ENCODE measurements at regions not wholly inside any gene's neighbourhood (a gene's known extent, or its start where the extent isn't known, plus 50 kb on each side); places are given as distances from the start of the nearest gene placed in this dataset.

GRCh38 chr12:25883026-25883916 is 75.2 kb upstream of the RASSF8 start:
- DNase-seq (ENCODE audit: low spot score), result no peak
- TF ChIP-seq YY1 (IDR thresholded peaks at IDR 0.05) (no peak), REST (IDR thresholded peaks at IDR 0.05) (no peak), FOXA1 (IDR thresholded peaks at IDR 0.05) (no peak), SP1 (IDR thresholded peaks at IDR 0.05) (no peak), HNF4G (IDR thresholded peaks at IDR 0.05) (no peak), FOXA2 (IDR thresholded peaks at IDR 0.05) (no peak), CTCF (IDR thresholded peaks at IDR 0.05; ENCODE audit: low read depth, low read length, missing input control) (no peak), NR2F2 (IDR thresholded peaks at IDR 0.05) (no peak), ATF3 (IDR thresholded peaks at IDR 0.05) (no peak), RAD21 (IDR thresholded peaks at IDR 0.05) (no peak), RXRA (IDR thresholded peaks at IDR 0.05) (no peak), TAF1 (conservative IDR thresholded peaks at IDR 0.05) (no peak), MAX (IDR thresholded peaks at IDR 0.05) (no peak), GABPA (IDR thresholded peaks at IDR 0.05 in 1 of 2, conservative IDR thresholded peaks at IDR 0.05 in 1 of 2) (no peak)
- Histone ChIP-seq H3K4me3 (ENCODE audit: low read depth in 1 of 3, low read length in 3 of 3) (no peak overlapping the region), H3K9me3 (ENCODE audit: control insufficient read depth in 4 of 4, low read length in 3 of 4) (no peaks in the 10 kb centered on the region), H3K27me3 (ENCODE audit: control insufficient read depth in 4 of 4, insufficient read depth in 4 of 4, low read length in 3 of 4) (peaks cover 0 to 5% (median 0%) of the 10 kb centered on the region in 4 donors), H3K9ac (ENCODE audit: low read depth in 1 of 2, low read length in 2 of 2) (no peak overlapping the region), H3K4me1 (ENCODE audit: control insufficient read depth in 4 of 4, insufficient read depth in 4 of 4, low read length in 3 of 4) (no peaks in the 10 kb centered on the region), H3K27ac (ENCODE audit: low read depth in 1 of 2, low read length in 2 of 2) (no peak overlapping the region), H3K36me3 (ENCODE audit: control insufficient read depth in 4 of 4, insufficient read depth in 3 of 4, low read depth in 1 of 4, low read length in 3 of 4) (no peaks in the 10 kb centered on the region)
- WGBS, result 63% methylated on average over 10 of the region's 10 CpGs

GRCh38 chr12:25884024-25884919 is 74.2 kb upstream of the RASSF8 start:
- H3K36me3 ChIP-seq (ENCODE audit: control insufficient read depth in 4 of 4, insufficient read depth in 3 of 4, low read depth in 1 of 4, low read length in 3 of 4), result no peaks in the 10 kb centered on the region
- WGBS, result 91% methylated on average over 36 of the region's 36 CpGs
- TF ChIP-seq SP1 (IDR thresholded peaks at IDR 0.05) (no peak), HNF4G (IDR thresholded peaks at IDR 0.05) (no peak), FOXA2 (IDR thresholded peaks at IDR 0.05) (no peak), FOXA1 (IDR thresholded peaks at IDR 0.05) (no peak), ATF3 (IDR thresholded peaks at IDR 0.05) (no peak), JUND (IDR thresholded peaks at IDR 0.05) (no peak), RAD21 (IDR thresholded peaks at IDR 0.05) (no peak), YY1 (IDR thresholded peaks at IDR 0.05) (no peak), RXRA (IDR thresholded peaks at IDR 0.05) (no peak), EGR1 (IDR thresholded peaks at IDR 0.05; ENCODE audit: low read depth in 2 of 2) (no peak), NR2F2 (IDR thresholded peaks at IDR 0.05) (no peak), CTCF (IDR thresholded peaks at IDR 0.05; ENCODE audit: low read depth, low read length, missing input control) (no peak), HNF4A (conservative IDR thresholded peaks at IDR 0.05) (no peak), ZBTB33 (IDR thresholded peaks at IDR 0.05) (no peak), TAF1 (conservative IDR thresholded peaks at IDR 0.05) (no peak), GABPA (IDR thresholded peaks at IDR 0.05 in 1 of 2, conservative IDR thresholded peaks at IDR 0.05 in 1 of 2) (no peak)

More at GRCh38 chr12:25884024-25884919, 74.2 kb upstream of the RASSF8 start:
- no peaks in the 10 kb centered on the region for H3K9me3 ChIP-seq (ENCODE audit: control insufficient read depth in 4 of 4, low read length in 3 of 4)
- peaks cover 0 to 4% (median 0%) of the 10 kb centered on the region in 4 donors for H3K27me3 ChIP-seq (ENCODE audit: control insufficient read depth in 4 of 4, insufficient read depth in 4 of 4, low read length in 3 of 4)
- no peak overlapping the region for H3K9ac ChIP-seq (ENCODE audit: low read depth in 1 of 2, low read length in 2 of 2)
- DNase-seq (ENCODE audit: low spot score), result no peak
- H3K27ac ChIP-seq (ENCODE audit: low read depth in 1 of 2, low read length in 2 of 2), result no peak overlapping the region
- no peaks in the 10 kb centered on the region for H3K4me1 ChIP-seq (ENCODE audit: control insufficient read depth in 4 of 4, insufficient read depth in 4 of 4, low read length in 3 of 4)
- H3K4me3 ChIP-seq (ENCODE audit: low read depth in 1 of 3, low read length in 3 of 3), result no peak overlapping the region

All from liver (tissue), 8 donors.